HT1080 (cell line): ENCODE measurements at regions not wholly inside any gene's neighbourhood (a gene's known extent, or its start where the extent isn't known, plus 50 kb on each side); places are given as distances from the start of the nearest gene placed in this dataset.
"Not testable (repeated sequence)": the region's sequence is repeated elsewhere in the genome, so short reads cannot be mapped to it uniquely, and the experiment has no call there.

ENCODE experiments used
- DNase-seq: peaks from one replicate; pipeline ENCODE4 v3.0.0-alpha.2; 2015; ENCODE audit warnings: low read depth

DNA sequence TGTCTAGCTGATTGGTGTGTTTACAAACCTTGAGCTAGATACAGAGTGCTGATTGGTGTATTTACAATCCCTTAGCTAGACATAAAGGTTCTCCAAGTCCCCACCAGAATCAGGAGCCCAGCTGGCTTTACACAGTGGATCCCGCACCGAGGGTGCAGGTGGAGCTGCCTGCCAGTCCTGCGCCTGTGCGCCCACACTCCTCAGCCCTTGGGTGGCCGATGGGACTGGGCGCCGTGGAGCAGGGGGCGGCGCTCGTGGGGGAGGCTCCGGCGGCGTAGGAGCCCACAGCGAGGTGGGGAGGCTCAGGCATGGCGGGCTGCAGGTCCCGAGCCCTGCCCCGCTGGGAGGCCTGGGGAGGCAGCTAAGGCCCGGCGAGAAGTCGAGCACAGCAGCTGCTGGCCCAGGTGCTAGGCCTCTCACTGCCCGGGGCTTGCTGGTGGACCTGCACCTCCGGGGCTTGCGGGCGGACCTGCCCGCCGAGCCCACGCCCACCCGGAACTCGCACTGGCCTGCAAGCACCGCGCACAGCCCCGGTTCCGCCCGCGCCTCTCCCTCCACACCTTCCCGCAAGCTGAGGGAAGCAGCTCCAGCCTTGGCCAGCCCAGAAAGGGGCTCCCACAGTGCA is 51.0 kb upstream of the CDYL start:
- not testable (repeated sequence) for DNase-seq

DNA sequence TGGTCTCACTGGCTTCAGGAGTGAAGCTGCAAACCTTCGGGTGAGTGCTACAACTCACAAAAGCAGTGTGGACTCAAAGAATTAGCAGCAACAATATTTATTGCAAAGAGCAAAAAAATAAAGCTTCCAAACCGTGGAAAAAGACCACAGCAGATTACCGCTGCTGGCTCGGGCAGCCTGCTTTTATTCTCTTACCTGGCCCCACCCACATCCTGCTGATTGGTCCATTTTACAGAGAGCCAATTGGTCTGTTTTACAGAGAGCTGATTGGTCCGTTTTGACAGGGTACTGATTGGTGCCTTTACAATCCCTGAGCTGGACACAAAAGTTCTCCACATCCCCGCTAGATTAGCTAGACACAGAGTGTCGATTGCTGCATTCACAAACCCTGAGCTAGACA is 51.5 kb upstream of the CDYL start:
- not testable (repeated sequence) for DNase-seq

DNA sequence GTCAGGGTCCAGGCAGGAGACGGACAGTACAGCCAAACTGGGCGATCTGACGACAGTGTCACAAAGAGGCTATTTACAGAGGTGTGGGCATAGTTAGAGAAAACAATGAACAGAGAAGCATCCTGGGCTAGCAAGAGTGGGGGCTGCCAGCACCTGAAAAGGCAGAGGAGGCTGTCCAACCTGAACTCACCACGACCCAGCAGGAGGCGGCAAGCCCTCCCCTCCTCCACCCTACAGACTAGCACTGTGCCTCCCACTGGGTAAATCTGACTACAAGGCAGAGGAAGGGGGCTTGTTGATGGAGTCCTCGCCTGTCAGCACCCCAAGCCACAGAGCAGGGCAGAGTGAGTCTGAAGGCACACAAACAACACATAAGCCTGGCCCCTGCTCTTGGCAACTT is 52.8 kb upstream of the CDYL start:
- DNase-seq, result no peak

DNA sequence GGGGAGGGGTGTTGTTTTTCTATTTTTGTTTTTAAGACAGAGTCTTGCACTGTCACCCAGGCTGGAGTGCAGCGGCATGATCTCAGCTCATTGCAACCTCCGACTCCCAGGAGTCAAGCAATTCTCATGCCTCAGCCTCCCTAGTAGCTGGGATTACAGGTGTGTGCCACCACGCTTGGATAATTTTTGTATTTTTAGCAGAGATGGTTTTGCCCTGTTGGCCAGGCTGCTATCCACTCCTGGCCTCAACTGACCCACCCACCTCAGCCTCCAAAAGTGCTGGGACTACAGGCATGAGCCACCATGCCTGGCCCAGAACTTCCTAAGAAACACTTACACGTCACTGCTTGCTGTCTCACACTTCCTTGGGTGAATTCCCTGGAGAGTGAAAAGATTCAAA is 54.8 kb upstream of the CDYL start:
- not testable (repeated sequence) for DNase-seq

DNA sequence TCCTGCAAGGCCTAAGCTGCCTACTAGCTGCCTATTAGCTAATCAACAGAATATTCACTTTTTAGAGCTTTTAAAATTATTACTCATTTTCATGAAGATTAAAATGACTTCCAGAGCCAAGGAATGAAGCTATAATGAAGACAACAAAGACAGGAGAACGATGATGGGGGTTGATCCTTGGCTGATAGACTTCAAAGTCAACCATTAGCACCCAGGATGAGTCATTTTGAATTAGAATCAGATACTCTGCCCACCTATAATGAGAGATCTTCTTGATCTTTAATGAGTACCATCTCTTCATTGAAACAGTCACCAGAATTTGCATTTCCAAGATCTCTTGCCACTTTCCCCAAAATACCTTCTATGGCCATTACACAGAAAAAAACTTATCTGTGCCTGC is 56.7 kb upstream of the CDYL start:
- no peak for DNase-seq

DNA sequence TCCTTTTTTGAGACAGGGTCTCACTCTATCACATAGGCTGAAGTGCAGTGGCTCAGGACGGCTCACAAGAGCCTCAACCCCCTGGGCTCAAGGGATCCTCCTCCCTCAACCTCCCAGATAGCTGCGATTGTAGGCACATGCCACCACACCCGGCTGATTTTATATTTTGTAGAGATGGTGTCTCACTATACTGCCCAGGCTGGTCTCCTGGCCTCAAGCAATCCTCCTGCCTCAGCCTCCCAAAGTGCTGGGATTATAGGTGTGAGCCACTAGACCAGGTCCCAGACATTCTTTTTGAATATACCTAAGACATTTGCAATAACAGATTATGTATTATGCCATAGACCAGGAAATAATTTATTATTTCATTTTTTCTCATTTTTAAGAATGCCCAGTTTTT is 58.3 kb upstream of the CDYL start:
- no peak for DNase-seq

DNA sequence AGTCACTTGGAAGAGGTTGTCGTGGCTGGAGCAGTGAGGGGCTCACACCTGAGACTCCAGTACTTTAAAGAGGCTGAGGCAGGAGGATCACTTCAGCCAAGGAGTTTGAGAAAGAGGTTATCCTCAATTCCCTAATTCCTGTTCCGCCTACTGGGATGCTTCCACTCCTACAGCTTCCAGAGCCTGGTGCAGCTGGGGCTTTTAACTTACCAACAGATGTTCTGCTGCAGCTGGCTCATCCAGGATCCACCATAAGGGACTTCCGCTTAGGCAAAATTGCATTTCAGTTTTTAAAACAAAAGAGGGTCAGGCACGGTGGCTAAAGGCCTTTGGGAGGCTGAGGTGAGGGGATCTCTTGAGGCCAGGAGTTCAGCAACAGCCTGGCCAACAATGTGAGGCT is 59.1 kb upstream of the CDYL start:
- DNase-seq, result no peak

DNA sequence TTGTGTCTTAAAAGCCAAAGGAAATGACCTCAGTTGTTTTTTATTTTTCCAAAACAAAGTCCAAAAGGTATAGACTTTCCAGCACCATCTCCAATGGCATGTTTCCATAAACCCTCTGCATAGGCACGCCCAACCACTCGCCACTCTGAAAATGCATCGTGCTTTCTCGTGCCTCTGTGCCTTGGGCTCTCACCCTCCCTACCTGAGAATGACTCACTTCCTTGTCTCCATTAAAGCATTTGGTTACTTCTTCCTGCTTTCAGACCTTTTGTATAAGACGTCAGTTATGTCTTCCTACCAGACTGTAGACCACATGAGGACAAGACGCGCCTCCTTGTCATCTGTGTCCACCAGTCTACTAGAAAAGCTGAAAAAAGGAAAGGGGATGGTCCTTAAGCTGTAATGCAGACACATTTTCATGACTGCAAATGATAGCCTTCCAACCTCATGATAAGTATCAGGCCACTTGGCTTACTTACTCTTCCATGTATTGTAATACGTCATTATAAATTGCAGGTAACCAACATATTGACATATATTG is 61.2 kb upstream of the CDYL start:
- peak; percentile 16 for DNase-seq

DNA sequence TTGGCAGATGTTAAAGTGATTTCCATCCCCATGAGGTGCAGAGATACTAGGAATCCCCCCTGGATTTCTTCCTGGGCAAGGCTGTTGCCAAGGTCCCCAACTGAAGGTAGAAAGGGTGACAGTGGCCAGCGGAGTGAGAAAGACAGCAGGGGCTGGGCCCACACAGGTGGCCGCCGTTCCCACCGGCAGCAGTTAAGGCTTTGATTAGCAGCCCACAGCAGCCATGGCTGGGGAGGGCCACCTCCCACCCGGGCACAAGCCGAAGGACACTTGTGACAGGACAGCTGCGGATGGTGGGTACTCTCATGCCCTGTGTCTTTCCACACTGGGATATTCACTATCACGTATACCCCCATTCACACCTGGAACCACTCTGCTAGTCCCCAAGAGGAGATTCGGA is 63.9 kb upstream of the CDYL start:
- DNase-seq, result no peak

DNA sequence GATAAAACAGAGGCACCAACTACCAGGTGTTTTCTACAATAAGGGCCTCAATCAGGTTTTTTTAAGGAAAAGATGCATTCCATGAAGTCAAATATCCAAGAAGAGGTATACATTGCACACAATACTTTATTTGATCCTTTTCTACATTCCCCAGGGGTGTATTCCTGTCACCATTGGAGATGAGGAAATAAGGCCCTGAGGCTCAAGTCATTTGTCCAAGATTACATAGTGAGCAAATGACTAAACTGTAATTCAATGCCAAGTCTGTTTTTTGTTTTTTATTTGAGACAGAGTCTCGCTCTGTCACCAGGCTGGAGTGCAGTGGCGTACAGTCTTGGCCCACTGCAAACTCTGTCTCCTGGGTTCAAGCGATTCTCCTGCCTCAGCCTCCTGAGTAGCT is 69.2 kb upstream of the CDYL start:
- DNase-seq, result no peak

DNA sequence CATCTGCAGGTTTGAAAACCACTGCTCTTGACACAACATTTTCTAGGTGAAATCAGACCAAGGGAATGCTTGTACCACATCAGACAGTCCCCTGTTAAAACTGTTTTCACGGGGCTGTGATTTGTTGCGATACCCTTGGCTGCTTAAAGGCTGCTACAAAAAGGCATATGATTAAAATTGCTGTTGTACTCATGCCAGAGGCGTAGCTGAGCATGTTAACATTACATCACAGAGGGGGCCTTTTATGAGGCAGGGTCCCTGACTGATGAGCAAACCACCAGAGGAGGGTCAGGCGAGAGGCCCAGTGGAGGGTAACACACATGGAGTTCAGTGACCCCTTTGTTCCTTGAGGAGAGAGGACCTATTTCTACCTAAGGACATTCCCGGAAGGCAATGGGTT is 70.4 kb upstream of the CDYL start:
- DNase-seq, result no peak

DNA sequence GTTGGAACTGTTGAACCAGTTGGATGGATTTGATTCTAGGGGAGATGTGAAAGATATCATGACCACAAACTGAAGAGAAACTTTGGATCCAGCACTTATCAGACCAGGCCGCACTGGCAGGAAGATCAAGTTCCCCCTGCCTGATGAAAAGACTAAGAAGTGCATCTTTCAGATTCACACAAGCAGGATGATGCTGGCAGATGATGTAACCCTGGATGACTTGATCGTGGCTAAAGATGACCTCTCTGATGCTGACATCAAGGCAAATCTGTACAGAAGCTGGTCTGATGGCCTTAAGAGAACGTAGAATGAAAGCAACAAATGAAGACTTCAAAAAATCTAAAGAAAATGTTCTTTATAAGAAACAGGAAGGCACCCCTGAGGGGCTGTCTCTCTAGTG is 72.8 kb upstream of the CDYL start:
- no peak for DNase-seq

DNA sequence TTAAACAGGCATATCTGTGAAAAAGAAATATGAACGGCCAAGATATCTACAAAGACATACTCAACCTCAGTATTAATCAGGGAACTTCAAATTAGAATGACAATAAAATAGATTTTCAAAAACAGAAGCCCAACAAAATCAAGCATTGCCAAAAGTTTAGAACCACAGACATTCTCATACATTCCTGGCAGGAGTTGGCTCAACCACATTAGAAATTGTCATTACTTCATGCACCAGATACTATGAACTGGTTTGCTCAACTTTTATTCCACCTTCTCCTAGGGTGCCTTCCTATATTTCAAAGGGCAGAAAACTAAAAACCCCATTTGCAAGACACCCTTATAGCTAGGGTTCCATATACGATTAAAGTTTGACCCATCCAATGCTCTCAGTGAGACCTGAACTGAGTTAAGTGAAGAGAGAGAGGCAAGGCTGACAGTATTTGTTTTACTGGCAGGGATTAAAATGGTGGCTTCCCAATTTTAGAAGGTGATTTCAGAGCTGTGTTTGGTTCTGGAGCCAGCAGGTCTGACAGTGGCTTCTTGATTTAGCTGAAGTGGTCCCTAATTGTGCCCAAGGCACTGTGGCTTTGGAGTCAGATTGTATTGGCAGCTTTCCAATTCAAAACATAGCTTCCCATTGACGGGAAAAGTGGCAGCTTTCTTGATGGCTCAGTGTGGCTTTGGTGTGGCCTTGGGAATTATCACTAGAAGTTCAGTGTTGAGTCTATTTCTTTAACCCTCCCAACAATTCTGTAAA is 77.1 kb upstream of the CDYL start:
- no peak for DNase-seq

DNA sequence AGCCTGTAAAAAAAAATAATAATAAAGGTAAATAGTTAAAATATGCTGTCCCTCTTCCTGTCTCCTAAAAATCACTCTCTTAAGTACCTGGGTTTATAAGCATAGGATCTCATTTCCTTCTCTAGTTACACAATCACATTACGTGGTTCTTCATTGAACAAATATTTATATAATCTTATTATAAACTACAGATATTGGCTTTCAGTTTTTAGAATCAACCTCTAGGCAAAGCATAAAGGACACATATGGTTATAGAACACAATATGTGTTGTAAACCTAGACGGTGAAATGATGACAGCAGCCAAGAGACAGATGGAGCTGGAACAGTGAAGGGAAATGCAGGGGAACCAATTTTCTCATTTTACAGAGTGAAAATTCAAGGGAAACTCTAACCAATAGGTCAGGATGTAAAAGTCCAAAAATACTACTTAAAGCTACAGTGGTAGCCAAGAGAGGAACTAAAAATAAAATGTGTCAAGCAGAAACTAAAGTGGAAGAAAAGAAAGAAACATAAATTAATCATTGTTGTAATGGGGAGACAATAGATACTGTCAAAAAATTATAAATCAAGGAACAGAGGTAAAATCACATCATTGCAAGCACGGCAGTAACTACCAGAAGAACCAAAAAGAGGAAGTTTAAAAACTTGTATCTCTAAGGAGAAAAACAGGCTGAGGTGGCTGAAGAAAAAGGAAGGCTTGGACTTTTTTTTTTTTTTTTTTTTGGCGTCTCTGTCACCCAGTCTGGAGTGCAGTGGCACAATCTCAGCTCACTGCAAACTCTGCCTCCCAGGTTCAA is 82.8 kb upstream of the CDYL start:
- DNase-seq, result no peak

DNA sequence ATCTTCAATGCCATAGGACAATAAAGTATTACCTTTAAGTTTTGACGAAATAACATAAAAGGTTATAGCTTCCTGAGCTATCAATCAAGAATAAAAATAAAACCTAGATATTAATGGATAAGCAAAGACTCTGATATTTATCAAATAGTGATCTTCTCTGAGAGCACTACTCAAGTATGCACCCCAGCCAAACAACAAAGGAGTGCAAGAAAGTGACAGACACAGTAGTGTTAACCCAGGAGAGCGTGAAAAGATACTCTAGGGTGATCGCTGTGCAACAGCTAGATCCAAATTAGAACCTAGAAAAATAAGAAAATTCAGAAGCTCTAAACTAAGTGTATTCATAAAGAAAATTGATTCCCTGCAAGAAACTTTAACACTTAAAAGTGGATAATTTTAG is 83.5 kb upstream of the CDYL start:
- DNase-seq, result no peak

DNA sequence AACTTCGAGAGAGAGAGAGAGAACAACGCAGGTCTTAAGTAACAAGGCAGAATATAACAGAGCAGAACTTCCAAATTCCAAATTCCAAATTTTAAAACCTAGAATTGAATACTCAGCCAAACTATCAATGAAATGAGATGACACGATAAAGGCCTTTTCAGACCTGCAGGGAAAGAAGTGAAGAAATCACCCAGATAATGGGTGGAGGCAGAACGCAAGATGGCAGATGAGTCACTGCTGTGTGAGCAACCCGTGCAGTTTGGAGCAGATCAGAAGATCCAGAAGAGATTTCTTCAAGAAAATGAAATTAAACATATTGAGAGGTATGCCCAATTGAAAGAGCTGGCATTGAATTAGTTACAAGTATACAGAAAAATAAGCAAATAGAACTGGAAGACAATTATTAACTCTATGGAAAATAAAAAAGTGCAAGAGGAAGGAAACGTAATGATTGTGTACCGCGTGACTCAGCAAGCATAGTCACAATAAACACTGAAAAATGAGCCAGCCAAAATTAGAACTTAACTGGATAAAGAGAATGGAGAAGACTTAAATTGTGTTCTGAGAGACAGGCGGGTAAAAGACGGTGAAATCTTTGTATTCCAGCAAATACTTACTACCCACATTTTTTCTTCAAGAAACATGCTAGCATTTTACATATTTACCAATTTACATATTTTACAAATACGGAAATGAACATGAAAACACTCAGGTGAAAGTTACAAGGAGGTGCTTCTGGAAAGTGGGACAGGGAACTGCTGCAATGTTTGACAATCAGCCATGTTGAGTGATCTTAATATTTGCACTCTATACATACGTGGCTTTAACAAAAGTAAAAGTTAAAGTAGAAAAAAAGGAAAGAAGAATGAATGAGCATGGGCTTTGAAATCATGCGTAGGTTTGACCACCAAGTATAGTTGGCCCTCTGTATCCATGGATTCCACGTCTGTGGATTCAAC is 87.9 kb upstream of the CDYL start:
- DNase-seq, result peak; percentile 79

DNA sequence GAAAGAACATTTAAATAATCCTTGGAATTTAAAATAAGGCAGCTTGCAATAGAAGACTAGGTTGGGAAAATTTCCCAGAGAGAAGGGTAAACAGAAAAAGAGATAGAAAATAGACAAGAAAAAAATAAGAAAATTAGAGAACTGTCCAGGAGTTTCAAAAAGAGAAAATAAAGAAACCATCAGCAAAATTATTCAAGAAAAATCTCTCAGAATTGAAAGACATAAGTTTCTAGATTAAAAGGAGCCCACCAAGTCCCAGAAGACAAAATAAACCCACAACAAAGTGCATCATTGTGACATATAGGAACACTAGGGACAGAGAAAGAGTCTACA is 88.6 kb upstream of the CDYL start:
- DNase-seq, result no peak

DNA sequence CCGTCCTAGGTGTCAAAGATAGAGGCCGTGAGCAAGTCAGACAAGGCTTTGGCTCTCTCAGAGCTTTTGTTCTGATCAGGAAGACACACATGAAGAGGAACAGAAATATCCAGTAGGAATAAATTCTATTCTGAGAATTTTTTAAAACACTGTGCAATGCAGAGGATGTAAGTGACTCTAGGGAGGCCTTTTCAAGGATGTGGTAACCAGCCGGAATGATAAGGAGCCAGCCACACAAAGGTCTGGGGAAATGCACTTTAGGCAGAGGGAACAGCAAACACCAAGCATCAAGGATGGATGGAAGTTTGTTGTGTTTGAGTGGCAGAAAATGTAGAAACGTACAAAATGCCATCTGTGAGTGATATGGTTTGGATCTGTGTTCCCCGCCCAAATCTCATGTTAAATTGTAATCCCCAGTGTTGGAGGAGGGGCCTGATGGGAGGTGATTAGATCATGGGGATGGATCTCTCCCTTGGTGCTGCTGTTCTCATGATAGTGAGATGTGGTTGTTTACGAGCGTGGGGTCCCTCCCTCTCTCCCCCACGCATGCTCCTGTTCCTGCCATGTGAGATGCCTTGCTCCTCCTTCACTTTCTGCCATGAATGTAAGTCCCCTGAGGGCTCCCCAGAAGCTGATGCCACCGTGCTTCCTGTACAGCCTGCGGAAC is 93.6 kb upstream of the CDYL start:
- DNase-seq, result no peak

DNA sequence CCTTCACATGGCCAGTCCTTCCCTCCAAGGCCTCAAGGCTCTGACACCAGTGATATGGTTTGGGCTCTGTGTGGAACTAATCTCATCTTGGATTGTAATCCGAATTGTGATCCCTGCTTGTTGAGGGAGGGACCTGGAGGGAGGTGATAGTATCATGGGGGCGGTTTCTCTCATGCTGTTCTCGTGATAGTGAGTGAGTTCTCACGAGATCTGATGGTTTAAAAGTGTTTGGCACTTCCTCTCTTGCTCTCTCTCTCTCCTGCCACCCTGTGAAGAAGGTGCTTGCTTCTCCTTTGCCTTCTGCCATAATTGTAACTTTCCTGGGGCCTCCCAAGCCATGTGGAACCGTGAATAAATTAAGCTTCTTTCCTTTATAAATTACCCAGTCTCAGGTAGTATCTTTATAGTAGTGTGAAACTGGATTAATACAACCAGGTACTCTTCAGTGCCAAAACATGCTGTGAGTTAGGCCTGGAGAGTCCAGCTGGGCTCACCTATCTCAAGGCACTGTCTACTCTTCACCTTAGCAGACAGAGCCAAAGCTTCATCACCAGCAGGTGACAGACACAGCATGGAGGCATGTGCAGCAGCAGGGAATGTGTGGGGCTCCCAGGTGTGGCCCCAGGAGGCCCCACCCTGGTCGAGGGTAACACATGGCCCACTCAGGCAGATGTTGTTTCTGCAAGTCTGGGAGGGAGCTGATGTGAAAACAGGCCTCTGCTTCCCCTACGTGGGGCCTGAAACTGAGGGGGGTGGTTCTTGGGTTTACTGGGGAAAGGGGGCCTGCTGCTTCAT is 97.5 kb upstream of the CDYL start:
- no peak for DNase-seq

DNA sequence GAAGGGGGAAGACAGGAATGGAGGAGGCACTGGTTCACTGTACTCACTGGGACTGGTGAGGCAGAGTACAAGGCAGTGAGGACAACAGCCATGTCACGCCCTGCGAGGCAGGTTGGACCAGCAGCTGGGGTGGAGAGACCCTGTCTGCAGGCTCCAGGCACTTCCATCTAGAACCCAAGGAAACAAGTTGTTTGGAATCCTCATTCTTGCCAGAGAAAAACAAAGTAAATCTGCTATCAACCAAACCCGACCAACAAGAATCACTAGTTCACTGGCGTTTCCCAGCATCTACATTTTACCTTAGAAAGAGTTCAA is 98.5 kb upstream of the CDYL start:
- no peak for DNase-seq
